Thyroid gland (tissue), 4 donors: ENCODE measurements at regions not wholly inside any gene's neighbourhood (a gene's known extent, or its start where the extent isn't known, plus 50 kb on each side); places are given as distances from the start of the nearest gene placed in this dataset.

Experiments
- POLR2A ChIP-seq, 2 donors: fragments of 450-650 bp; IDR thresholded peaks; one replicate each; pipeline ENCODE4 v1.6.1; 2017; ENCODE audit warnings: antibody characterized with exemption in 2 of 2, mild to moderate bottlenecking in 2 of 2, moderate library complexity in 1 of 2
- TF ChIP-seq, protein P1 (sequence below), 6 experiments: fragments of 200-600 bp in 3 of 6; fragments of 450-650 bp in 3 of 6; sonication (generic) in 3 of 6; IDR thresholded peaks; one replicate each; pipeline ENCODE4 v1.5.1; 2016 to 2019; ENCODE audit warnings: antibody characterized with exemption in 6 of 6, mild to moderate bottlenecking in 2 of 6, inconsistent platforms in 1 of 6, moderate library complexity in 1 of 6

DNA sequence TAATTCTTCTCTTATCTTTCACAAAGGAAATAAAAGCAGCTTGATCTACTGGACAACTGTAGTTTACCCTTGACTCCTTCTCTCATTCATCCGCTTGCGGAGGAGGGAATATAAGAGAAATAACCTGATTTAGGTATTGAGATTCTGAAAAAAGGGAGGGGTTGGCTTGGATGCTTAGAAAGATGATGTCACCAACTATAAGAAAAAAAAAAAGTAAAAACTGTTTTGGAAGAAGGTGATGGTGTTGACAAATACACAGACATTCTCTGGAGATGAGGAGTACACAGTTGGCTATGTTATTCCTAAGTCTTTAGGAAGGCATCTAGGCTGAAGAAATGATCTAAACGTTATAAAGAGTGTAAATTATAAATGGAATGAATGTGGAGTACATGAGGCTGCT, 103.3 kb downstream of the TMEM114 start:
- TF ChIP-seq, protein P1, sequence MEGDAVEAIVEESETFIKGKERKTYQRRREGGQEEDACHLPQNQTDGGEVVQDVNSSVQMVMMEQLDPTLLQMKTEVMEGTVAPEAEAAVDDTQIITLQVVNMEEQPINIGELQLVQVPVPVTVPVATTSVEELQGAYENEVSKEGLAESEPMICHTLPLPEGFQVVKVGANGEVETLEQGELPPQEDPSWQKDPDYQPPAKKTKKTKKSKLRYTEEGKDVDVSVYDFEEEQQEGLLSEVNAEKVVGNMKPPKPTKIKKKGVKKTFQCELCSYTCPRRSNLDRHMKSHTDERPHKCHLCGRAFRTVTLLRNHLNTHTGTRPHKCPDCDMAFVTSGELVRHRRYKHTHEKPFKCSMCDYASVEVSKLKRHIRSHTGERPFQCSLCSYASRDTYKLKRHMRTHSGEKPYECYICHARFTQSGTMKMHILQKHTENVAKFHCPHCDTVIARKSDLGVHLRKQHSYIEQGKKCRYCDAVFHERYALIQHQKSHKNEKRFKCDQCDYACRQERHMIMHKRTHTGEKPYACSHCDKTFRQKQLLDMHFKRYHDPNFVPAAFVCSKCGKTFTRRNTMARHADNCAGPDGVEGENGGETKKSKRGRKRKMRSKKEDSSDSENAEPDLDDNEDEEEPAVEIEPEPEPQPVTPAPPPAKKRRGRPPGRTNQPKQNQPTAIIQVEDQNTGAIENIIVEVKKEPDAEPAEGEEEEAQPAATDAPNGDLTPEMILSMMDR (IDR thresholded peaks at IDR 0.05) = no peak
- TF ChIP-seq POLR2A (IDR thresholded peaks at IDR 0.05) = no peak
